ENCODE measurements at regions not wholly inside any gene's neighbourhood (a gene's known extent, or its start where the extent isn't known, plus 50 kb on each side); places are given as distances from the start of the nearest gene placed in this dataset.

DNA sequence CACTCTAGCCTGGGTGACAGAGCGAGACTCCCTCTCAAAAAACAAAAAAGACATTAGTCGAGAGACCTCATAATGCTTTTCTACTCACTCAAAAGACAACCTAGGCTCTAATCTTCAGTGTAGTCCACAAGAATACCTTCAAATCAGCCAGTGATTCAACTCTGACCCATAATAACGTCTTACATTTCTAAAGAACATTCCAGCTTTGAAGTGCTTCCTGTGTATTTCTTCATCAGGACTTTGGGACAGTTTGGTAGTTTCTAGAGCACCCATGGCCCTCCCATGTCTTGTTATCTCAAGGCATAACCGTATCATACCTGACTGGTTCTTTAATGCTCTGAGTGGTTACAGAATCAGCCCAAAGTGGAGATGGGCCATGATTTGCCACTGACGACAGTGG lies 221.3 kb downstream of the SKIDA1 start:
- TF ChIP-seq, protein P1, sequence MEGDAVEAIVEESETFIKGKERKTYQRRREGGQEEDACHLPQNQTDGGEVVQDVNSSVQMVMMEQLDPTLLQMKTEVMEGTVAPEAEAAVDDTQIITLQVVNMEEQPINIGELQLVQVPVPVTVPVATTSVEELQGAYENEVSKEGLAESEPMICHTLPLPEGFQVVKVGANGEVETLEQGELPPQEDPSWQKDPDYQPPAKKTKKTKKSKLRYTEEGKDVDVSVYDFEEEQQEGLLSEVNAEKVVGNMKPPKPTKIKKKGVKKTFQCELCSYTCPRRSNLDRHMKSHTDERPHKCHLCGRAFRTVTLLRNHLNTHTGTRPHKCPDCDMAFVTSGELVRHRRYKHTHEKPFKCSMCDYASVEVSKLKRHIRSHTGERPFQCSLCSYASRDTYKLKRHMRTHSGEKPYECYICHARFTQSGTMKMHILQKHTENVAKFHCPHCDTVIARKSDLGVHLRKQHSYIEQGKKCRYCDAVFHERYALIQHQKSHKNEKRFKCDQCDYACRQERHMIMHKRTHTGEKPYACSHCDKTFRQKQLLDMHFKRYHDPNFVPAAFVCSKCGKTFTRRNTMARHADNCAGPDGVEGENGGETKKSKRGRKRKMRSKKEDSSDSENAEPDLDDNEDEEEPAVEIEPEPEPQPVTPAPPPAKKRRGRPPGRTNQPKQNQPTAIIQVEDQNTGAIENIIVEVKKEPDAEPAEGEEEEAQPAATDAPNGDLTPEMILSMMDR (IDR thresholded peaks at IDR 0.05), result no peak
- TF ChIP-seq POLR2A (IDR thresholded peaks at IDR 0.05), result no peak
